Fibroblast of pulmonary artery (primary cell): ENCODE measurements at regions not wholly inside any gene's neighbourhood (a gene's known extent, or its start where the extent isn't known, plus 50 kb on each side); places are given as distances from the start of the nearest gene placed in this dataset.

ENCODE experiments used
- DNase-seq: peaks from one replicate; pipeline ENCODE4 v3.0.0-alpha.2; 2010; ENCODE audit warnings: low read depth
- H3K4me3 ChIP-seq: replicated peaks from 2 replicates; pipeline ENCODE4 v1.5.1; 2011; ENCODE audit warnings: low read depth, mild to moderate bottlenecking, control low read depth, low read length, moderate library complexity
- TF ChIP-seq, protein P1 (sequence below): IDR thresholded peaks from 2 replicates; pipeline ENCODE4 v1.5.1; 2011; ENCODE audit warnings: mild to moderate bottlenecking, control low read depth, low read length, inconsistent platforms; ENCODE audit errors: missing control alignments

DNA sequence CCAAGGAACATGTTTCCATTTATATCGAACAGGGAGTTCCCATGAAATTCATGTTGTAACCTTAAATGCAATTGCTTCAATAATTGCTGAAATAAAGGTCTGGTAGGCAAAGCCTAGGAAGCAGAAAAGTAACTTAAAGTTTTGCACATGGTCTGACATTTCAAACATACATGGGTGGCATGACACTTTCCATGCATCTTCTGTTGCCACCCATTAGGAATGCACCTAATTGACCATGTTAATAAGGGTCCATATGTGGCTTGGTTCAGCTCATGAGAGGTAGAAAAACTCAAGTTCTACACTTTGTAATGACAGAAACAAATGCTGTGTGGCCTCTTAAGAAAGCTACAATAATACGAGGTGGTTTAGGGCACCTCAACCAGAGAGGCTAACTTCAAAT, 72.0 kb upstream of the GORAB start:
- no peak for DNase-seq
- no peak overlapping the region for H3K4me3 ChIP-seq
- TF ChIP-seq, protein P1, sequence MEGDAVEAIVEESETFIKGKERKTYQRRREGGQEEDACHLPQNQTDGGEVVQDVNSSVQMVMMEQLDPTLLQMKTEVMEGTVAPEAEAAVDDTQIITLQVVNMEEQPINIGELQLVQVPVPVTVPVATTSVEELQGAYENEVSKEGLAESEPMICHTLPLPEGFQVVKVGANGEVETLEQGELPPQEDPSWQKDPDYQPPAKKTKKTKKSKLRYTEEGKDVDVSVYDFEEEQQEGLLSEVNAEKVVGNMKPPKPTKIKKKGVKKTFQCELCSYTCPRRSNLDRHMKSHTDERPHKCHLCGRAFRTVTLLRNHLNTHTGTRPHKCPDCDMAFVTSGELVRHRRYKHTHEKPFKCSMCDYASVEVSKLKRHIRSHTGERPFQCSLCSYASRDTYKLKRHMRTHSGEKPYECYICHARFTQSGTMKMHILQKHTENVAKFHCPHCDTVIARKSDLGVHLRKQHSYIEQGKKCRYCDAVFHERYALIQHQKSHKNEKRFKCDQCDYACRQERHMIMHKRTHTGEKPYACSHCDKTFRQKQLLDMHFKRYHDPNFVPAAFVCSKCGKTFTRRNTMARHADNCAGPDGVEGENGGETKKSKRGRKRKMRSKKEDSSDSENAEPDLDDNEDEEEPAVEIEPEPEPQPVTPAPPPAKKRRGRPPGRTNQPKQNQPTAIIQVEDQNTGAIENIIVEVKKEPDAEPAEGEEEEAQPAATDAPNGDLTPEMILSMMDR: no peak

DNA sequence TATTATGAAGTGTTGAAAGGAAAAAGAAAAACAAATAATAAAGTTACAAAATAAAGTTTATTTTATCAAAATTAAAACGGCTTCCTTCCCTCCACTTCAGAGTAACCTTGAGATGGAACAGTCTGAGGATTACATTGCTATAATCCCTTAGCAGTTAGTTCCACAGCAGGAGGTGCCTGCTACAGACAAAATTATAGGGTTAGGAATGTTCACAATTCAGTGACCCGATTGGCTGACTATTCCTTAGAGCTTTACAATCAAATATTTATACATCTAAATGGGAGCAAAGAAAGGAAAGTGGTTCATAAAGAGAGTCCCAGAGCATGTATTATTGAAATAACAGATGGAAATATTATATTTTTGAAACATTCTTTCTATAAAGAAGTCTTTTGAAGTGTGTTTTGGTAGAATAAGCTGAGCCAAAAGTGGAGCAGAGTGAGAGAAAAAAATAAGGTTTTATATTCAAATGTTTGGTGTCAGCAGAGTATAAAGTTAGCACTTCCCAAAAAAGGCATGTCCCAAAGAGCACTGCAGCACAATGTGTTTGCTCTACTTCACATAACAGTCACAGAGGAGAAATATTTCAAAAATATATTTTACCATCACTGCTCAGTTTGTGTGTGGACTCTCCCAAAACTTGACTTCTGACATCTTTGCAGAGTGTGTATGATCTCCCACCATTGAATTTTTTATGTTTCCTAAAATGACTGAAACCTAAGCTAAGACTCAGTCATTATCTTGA, 71.4 kb upstream of the GORAB start:
- no peak for DNase-seq
- H3K4me3 ChIP-seq: no peak overlapping the region
- TF ChIP-seq, protein P1: no peak

DNA sequence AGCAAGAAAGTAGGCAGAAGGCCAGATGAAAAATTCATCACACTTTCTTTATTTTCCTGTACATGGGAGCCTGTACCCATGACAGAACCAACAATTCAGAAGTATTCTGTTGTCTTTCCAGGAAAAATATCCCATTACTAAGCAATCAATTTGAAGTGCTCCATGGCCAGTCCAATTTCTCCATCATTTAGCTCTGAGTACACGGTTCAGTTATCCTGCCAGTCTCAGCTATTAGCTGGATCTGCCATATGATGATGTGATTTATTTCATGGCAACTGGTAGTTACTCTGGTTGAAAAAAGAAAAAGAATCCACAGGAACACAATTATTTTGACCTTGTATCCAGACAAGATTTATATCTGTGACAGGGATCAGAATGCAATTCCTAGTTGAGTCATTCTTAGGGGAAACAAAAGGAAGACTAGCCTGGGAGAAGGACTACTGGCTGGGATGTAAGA, 70.6 kb upstream of the GORAB start:
- TF ChIP-seq, protein P1: no peak
- peak; percentile 81 for DNase-seq
- no peak overlapping the region for H3K4me3 ChIP-seq

DNA sequence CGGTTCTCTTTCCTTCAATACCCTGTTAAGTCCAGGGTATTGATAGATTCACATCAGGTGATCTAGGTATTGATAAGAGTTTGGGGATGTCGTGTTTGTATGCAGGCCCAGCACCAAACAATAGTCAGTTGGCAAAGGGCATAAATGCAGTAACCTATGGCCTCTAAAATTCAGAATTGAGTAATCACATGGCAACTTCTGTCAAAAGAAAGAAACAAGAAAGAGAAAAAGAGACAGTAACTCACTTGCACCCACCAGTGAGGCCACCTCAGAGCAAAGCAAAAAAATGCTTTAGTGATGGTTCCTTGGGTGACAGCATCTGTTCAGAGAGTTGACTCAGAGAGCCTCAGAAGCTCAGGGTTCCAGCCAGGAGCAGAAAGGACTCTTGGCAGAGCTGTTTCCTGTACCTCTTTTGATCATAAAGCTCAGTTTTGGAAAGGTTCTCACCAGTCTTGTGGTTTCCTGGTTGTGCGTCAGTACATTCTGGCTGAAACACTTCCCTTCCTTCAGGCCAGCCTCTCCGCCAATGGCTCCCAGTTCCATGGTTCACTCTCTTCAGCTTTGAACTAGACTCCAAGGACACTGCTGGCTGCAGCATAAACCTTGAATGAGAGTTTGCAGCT, 70.1 kb upstream of the GORAB start:
- no peak overlapping the region for H3K4me3 ChIP-seq
- DNase-seq: peak; percentile 96
- TF ChIP-seq, protein P1: no peak

DNA sequence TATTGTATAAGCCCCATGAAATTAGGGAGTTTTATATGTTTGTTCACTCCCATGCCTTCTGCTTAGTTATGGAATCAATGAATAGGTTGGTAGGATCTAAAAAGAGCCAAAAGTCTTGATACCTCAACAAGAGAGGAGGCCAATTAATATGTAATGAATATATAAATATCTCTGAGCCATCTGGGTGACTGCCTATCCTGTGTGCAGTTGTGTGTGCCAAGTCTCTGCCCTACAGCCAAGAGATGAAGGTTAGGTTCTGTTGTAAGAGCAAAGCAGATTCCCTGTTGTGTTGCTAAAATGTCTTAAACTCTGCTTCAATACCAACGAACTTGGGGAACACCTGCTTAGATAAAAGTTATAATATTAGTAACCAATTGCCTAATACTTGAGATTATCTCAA, 61.8 kb upstream of the GORAB start:
- TF ChIP-seq, protein P1: no peak
- DNase-seq: no peak

DNA sequence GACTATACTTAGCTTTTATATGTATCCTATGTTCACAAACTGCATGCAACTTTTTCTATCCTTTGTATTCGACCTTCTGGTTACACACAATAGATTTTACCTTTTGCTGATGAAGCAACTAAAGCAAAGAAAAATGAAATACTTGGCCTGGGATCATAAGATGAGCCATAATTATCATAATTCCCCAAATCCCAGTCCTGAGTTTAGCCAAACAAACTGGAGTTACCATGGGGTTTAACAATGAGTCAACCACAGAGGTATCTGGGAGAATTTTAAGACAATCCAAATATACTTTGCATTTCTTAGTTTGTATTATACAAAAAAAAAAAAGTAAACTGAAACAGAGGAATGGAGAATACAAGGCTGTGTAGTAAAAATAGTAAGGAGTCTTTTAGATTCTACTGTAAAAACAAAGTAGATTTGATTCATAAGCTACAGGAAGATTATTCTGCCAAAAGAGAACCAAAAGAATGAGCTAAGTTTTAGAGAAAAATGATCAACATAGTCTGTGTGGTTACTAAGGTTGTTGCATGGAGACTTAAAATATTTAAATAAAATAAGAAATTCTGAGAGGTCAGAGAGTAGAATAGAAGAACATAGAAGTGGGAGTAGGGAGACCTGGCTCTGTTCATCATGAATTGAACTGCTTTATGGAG, 60.4 kb upstream of the GORAB start:
- TF ChIP-seq, protein P1: no peak
- DNase-seq: peak; percentile 58
- H3K4me3 ChIP-seq: no peak overlapping the region

More for the DNA sequence above, 61.8 kb upstream of the GORAB start:
- H3K4me3 ChIP-seq: no peak overlapping the region
